ENCODE measurements at regions not wholly inside any gene's neighbourhood (a gene's known extent, or its start where the extent isn't known, plus 50 kb on each side); places are given as distances from the start of the nearest gene placed in this dataset.
"Not testable (repeated sequence)": the region's sequence is repeated elsewhere in the genome, so short reads cannot be mapped to it uniquely, and the experiment has no call there.

DNA sequence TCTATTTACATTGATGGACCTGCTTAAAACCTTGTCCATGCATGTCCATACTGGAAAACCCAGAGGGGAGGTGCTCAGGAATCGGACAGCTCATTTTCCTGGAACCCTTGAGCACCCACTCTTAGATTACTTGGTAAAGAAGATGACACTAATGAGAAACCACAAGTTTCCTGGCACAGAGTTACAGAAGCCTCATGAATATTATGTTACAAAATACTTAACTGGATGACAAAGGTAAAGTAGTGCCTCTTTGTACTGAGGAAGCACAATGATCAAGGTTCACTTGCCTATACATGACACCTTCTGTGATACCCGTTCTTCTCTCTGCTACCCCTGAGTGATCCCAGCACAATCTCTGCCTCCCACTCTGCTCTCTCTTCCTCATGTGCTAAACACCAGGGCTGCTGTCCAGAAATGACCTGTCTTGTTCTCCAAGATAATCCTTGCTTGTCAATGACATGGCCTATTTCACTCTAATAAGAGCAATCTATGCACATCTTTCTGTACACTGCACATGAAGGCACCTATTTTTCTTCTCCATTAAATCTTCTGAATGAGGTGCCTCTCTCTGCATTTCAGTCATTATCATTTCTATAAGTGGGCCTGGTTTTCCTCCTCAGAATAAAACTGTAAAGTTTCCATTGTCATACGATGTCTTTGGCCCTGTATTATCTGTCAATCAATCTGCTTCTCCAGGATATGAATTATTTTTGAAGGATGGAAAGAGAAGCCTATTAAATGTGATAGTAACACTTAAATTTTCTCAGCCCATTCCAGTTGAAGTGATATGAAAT lies 684.0 kb upstream of the ACO1 start:
- FAIRE-seq (no peak), DNase-seq (ENCODE audit: insufficient read length, low spot score) (no peak)
- no peak for TF ChIP-seq POLR2A (IDR thresholded peaks at IDR 0.05; ENCODE audit: low read depth, low read length)

DNA sequence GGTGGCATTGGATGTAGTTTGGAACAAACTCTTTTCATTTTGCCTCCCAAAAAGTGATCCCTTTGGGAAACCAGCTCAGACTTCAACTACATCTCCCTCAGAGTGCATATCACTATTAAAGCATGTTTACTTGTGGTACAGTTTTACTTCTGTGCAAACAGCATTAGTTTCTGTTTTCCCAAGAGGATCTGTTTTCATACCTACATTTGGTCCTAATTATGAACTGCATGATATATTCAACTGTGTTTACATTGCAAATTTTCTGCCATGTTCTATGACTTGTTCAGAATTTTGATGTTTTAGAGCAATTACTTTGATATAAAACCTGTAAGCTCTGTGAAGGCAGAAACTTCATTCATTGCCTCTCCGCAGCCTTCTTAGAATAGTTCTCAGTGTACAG lies 681.5 kb upstream of the ACO1 start:
- no peak for FAIRE-seq
- DNase-seq (ENCODE audit: insufficient read length, low spot score), result no peak
- TF ChIP-seq POLR2A (IDR thresholded peaks at IDR 0.05; ENCODE audit: low read depth, low read length), result no peak

DNA sequence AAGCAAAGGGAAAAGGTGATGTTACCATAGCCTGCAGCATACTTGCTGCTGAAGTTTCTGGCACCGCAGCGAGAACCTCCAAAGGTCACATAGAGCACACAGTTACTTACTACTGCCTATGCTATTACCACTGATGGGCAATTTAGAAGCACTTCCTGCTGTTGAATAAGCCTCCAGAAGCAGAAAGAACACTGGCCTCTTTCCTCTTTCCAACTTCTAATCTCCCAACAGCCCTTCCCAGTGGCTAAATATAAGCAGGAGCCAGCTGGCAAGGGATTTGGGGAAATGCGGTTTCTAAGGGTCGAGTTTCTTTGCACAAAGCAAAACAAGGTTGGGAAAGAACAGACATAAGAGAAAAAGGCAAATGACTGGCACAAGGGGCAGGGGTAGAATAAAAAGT lies 669.2 kb upstream of the ACO1 start:
- TF ChIP-seq POLR2A (IDR thresholded peaks at IDR 0.05; ENCODE audit: low read depth, low read length), result no peak
- FAIRE-seq (no peak), DNase-seq (ENCODE audit: insufficient read length, low spot score) (no peak)

DNA sequence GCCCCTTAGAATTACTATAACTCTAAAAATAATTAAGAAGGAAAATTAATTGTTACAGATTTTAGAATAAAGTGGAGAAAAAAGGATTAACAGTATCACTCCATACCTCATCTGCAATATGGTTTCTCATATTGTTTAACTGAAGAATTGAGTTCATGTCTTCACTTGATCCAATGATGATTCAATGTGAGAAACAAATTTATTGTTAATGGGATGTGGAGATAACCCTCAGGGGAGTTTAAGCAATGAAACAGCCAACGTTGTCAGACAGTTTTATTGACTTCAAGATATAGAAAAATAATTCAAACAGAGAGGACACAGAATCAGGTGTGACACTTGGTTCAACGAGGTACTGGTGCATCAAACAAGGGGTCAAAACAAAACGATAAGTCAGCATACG lies 665.2 kb upstream of the ACO1 start:
- no peak for TF ChIP-seq POLR2A (IDR thresholded peaks at IDR 0.05; ENCODE audit: low read depth, low read length)
- no peak for DNase-seq (ENCODE audit: insufficient read length, low spot score)
- FAIRE-seq, result no peak

DNA sequence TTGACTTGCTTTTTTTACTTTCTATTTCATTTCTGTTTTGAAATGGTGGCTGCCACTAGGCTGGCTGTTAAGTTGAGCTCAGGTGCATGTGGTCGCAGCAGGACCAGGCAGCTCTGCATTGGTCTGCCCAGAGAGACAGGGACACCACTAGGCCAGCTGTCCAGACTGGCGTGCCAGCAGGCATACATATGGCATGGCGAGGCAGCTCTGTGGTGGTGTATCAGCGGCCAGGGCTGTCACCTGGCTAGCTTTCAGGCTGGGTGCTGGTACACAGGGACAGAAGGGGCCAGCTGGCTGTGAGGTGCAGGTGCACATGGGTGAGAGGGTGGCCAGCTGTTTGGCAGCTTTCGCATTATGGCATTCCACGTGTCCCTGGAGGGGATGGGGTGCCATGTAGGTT lies 654.0 kb upstream of the ACO1 start:
- FAIRE-seq, result no peak
- DNase-seq (ENCODE audit: insufficient read length, low spot score), result no peak
- no peak for TF ChIP-seq POLR2A (IDR thresholded peaks at IDR 0.05; ENCODE audit: low read depth, low read length)

DNA sequence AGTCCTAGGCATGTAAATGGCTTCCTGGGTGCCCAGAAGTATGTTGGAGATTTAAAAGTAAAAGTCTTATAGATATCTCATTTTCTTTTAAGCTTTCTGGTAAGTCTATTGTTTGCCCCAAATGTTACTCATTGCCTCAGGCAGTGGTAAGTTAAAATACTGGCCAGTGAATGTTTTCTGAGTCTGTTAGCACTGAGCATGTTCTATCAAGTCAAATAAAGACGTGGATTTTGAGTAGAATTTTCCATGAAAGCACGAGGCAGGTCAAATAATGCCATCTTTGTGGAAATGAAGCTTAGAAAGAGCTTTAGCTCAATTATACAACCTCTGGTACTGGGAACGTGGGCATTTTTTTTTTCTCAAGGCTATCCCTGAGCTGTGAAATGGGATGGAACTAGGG lies 651.3 kb upstream of the ACO1 start:
- TF ChIP-seq POLR2A (IDR thresholded peaks at IDR 0.05; ENCODE audit: low read depth, low read length), result no peak
- DNase-seq (ENCODE audit: insufficient read length, low spot score) (no peak), FAIRE-seq (no peak)

DNA sequence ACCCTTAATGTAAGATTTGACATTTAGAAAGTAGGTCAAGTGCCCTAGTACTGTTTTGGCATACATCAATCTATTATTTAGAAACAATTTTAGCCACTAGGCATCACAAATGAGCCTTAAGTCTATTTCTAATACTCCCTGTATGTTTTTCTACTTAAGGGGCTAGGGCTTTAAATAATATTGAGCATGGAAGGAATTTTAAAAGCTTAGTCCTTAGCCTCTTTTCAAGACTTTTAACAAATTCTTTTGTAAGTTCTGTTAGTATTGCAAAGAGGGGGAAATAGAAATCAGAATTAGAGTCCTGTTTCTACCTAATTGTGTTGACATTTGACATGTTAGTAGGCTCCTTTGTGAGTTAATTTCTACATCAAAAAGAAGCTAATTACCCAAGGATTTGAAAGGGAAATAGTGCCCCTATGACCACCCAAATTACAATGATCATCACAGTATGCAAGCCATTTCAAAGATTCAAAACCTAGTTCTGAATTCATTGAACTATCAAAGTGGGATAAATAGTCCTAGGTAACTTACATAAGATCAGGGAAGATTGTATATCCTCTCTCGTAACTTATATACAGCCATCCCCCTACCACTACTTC lies 647.8 kb upstream of the ACO1 start:
- DNase-seq (ENCODE audit: insufficient read length, low spot score), result no peak
- FAIRE-seq, result no peak
- no peak for TF ChIP-seq POLR2A (IDR thresholded peaks at IDR 0.05; ENCODE audit: low read depth, low read length)

DNA sequence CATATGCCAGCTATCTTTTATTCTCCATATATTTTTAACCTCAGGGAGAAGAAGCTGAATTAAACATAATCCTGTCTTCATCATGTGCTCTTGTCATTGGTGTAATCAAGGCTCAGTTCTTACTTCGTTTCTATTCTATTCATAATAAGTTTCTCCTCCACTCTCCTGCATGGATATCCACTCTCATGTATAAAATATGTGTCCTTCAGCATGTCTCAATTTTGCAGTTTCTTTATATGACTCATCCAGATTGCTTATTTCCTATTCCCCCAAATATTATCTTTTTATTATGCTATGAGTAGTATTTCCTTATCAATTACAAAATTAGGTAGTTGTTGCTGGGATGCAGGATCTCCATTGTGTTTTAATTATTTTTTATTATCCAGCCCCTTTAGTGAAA lies 643.7 kb upstream of the ACO1 start:
- TF ChIP-seq POLR2A (IDR thresholded peaks at IDR 0.05; ENCODE audit: low read depth, low read length), result no peak
- no peak for FAIRE-seq
- no peak for DNase-seq (ENCODE audit: insufficient read length, low spot score)

DNA sequence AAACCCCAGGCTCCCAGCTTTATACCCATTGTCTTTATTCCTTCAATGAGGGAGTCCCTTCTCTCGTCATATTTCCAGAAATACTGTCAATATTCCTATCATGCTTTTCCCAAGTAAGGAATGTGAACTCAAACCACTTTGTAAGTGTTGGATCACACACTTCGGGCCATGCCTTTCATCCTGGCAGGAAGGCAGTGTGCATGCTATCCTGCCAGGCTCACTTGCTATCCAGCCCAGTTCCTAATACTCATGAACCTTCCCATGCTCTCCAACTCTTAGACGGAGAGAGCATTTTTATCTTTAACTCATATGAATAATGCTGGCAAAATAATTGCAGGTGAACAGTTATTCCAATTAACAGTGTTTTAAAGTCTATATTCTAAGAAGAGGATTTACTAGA lies 639.9 kb upstream of the ACO1 start:
- TF ChIP-seq POLR2A (IDR thresholded peaks at IDR 0.05; ENCODE audit: low read depth, low read length), result no peak

DNA sequence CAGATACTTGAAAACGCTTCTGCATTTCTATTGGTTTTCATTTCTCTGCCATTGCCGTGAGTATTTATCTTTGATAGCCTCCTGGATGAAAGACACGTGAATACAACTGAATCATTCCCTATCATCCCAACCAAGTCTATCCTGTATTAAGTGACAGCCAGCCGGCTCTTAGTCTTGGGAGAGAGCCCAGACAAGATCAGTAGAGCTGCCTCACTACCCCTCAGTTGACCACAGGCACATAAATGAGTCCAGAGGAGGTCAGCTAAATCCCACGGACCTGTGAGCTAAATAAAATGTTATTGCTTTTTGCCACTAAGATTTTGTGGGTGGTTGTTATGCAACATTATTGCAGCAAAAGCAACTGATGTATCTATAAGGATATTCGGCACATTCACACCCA lies 639.0 kb upstream of the ACO1 start:
- FAIRE-seq (no peak), DNase-seq (ENCODE audit: insufficient read length, low spot score) (no peak)

More for the DNA sequence above, 639.9 kb upstream of the ACO1 start:
- FAIRE-seq (no peak), DNase-seq (ENCODE audit: insufficient read length, low spot score) (no peak)

DNA sequence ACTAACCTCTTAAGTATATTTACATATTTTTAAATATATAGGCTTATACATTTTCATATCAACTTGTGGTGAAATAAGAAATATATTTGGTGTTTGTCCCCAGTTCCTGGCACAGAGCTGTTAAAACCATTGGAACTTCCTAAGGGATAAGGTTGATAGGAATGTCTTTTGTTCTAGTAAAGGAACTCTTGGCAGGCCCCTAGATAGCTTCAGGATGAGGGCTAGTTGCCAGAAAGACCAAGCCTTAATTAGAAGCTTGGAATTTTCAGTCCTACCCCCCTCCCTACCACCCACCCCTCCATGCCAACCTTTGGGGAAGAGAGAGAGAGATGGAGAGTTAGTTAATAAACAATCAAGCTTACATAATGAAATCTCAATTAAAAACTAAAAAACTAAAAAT lies 638.6 kb upstream of the ACO1 start:
- FAIRE-seq, result no peak
- no peak for DNase-seq (ENCODE audit: insufficient read length, low spot score)
- TF ChIP-seq POLR2A (IDR thresholded peaks at IDR 0.05; ENCODE audit: low read depth, low read length), result no peak

More for the DNA sequence above, 639.0 kb upstream of the ACO1 start:
- TF ChIP-seq POLR2A (IDR thresholded peaks at IDR 0.05; ENCODE audit: low read depth, low read length), result no peak

DNA sequence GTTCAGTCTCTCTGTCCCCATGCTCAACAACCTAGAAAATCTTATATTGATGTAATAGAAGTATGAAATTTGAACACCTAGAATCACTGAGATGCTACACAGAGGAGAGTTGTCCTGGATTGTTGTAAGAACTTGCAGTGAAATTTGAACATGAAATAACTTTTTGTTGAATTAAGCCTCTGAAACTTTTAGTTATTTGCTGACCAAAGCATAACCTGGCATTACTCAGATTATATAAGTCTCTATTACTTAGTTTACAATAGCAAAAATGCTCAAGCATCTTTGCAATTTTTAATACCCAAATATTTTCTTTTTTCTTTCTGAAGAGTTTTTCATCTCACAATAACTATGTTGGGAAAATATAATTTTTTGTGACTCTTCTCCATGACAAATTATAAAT lies 630.7 kb upstream of the ACO1 start:
- DNase-seq (ENCODE audit: insufficient read length, low spot score), result no peak
- no peak for FAIRE-seq
- TF ChIP-seq POLR2A (IDR thresholded peaks at IDR 0.05; ENCODE audit: low read depth, low read length), result no peak

DNA sequence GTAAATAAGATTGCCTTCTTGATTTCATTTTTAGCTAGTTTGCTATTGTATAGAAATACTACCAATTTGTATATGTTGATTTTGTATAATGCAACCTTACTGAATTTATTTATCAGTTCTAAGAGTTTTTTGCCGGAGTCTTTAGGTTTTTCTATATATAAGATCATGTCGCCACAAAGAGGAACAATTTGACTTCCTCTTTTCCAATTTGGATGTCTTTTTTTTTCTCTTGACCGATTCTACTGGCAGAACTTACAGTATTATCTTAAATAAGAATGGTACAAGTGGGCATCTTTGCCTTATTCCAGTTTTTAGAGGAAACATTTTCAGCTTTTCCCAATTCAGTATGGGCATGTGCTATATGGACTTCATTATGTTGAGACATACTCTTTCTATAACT lies 624.7 kb upstream of the ACO1 start:
- FAIRE-seq (no peak), DNase-seq (ENCODE audit: insufficient read length, low spot score) (no peak)
- TF ChIP-seq POLR2A (IDR thresholded peaks at IDR 0.05; ENCODE audit: low read depth, low read length), result no peak

DNA sequence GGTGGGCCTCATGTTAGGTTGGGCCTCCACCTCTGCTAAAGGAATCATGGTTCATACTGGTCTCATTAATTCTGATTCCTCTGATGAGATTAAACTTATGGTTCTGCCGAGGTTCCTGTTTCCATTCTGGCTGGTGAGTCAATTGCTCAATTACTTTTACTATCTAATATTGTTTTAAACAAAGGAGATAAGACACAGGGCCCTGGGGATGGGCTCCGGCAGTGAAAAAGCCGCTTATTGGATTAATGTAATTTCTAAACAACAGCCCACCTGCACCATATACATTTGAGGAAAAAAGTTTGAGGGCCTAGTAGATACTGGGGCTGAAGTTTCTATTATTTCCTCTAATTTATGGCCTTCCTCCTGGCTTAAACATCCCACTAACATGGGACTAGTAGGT lies 610.4 kb upstream of the ACO1 start:
- not testable (repeated sequence) for FAIRE-seq; DNase-seq (ENCODE audit: insufficient read length, low spot score)

DNA sequence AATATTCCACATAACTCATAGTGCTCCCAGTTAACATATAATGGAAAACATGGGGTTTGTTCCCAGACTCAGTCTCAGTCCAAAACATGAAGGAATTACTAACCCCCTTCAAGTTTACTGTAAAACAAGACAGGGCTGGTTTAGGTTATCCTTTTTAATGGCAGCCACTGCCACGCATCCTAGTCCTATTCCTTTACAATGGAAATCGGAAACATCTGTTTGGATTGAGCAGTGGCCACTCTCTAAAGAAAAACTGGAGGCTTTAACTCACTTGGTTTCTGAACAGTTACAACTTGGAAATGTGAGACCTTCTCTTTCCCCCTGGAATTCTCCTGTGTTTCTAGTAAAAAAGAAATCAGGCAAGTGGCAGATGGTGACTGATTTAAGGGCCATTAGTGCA lies 609.9 kb upstream of the ACO1 start:
- FAIRE-seq, result no peak
- DNase-seq (ENCODE audit: insufficient read length, low spot score), result no peak
- TF ChIP-seq POLR2A (IDR thresholded peaks at IDR 0.05; ENCODE audit: low read depth, low read length), result no peak

Measured in H54 (cell line).